ENCODE measurements at regions not wholly inside any gene's neighbourhood (a gene's known extent, or its start where the extent isn't known, plus 50 kb on each side); places are given as distances from the start of the nearest gene placed in this dataset.

- TF ChIP-seq CTCF (conservative IDR thresholded peaks at IDR 0.05; ENCODE audit: low read depth, low read length) (no peak), RCOR1 (IDR thresholded peaks at IDR 0.05; ENCODE audit: insufficient replicate concordance, low read length) (no peak), POLR2A (IDR thresholded peaks at IDR 0.05; ENCODE audit: low read depth, low read length) (no peak), MXI1 (IDR thresholded peaks at IDR 0.05; ENCODE audit: borderline replicate concordance, low read depth, low read length) (no peak), SMC3 (IDR thresholded peaks at IDR 0.05; ENCODE audit: low read depth, low read length) (no peak), BHLHE40 (IDR thresholded peaks at IDR 0.05; ENCODE audit: low read depth, low read length) (no peak), RAD21 (IDR thresholded peaks at IDR 0.05; ENCODE audit: low read length) (no peak), MAZ (IDR thresholded peaks at IDR 0.05; ENCODE audit: borderline replicate concordance, low read depth, low read length) (no peak), USF2 (IDR thresholded peaks at IDR 0.05; ENCODE audit: low read depth, low read length) (no peak), ELK1 (IDR thresholded peaks at IDR 0.05; ENCODE audit: borderline replicate concordance, low read depth, low read length) (no peak), FOS (IDR thresholded peaks at IDR 0.05; ENCODE audit: low read depth, low read length) (no peak), CEBPB (IDR thresholded peaks at IDR 0.05; ENCODE audit: low read depth, low read length) (no peak), RFX5 (IDR thresholded peaks at IDR 0.05; ENCODE audit: low read depth, low read length) (no peak)
Observed at GRCh38 chr11:95349345-95349942, 118.4 kb upstream of the SESN3 start.

All from IMR-90 (cell line).